HG02885 (cell line): ENCODE measurements at regions not wholly inside any gene's neighbourhood (a gene's known extent, or its start where the extent isn't known, plus 50 kb on each side); places are given as distances from the start of the nearest gene placed in this dataset.

Source experiments
- ATAC-seq: cut with Tn5 transposase; IDR thresholded peaks from one replicate; pipeline ENCODE4 v1.9.1; 2021; ENCODE audit warnings: mild to moderate bottlenecking; ENCODE audit not compliant: unreplicated experiment, poor library complexity

DNA sequence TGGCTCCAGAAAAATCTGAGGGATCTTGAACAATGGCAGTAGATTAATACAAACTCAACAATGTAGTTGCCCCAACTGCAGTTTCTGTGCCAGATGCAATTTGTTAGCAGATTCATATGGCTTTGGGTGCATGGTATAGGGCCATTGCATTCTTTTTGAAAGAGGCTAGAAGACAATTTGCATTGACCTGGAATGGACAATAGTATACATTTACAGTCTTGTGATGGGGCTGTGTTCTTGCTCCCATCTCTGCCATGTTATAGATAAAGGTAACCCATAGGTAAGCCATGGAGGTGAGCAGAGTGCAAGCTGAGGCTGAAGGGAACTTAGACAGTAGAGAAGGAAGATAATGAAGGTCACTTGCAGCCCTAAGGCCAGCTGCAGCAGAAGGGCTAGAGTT, 50.1 kb upstream of the DIO3 start:
- no peak for ATAC-seq
